ENCODE measurements at regions not wholly inside any gene's neighbourhood (a gene's known extent, or its start where the extent isn't known, plus 50 kb on each side); places are given as distances from the start of the nearest gene placed in this dataset.

GRCh38 chr4:126251169-126251568 lies 936.4 kb downstream of the FAT4 start:
- TF ChIP-seq CTCF (IDR thresholded peaks at IDR 0.05; ENCODE audit: low read depth, low read length): no peak
- no peak for TF ChIP-seq EZH2phosphoT487 (IDR thresholded peaks at IDR 0.05; ENCODE audit: low read depth)
